GM12892 (cell line): ENCODE measurements at regions not wholly inside any gene's neighbourhood (a gene's known extent, or its start where the extent isn't known, plus 50 kb on each side); places are given as distances from the start of the nearest gene placed in this dataset.

Experiments used
- POLR2A ChIP-seq: IDR thresholded peaks from 2 replicates; pipeline ENCODE4 v1.6.1; 2011; ENCODE audit warnings: low read depth, low read length, control low read depth
- POLR2AphosphoS5 ChIP-seq: IDR thresholded peaks from 2 replicates; pipeline ENCODE4 v1.6.1; 2011; ENCODE audit warnings: low read depth, low read length, control low read depth

DNA sequence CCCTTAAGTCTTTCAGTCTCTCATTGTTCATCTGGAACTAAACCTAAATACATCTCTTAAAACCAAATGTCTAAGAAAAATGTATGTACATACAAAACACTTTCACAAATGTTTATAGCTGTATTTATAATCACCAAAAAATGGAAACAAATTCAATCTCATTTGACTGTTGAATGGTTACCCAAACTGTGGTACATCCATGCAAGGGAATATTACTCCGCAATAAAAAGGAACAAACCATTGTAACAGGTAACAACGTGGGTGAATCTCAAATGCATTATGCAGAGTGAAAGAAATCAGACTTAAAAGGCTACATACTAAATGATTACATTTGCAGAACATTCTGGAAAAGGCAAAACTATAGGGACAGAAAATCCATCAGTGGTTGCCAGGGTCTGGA lies 425.2 kb downstream of the COG6 start:
- TF ChIP-seq POLR2AphosphoS5 (no peak), POLR2A (no peak)
